ENCODE measurements at regions not wholly inside any gene's neighbourhood (a gene's known extent, or its start where the extent isn't known, plus 50 kb on each side); places are given as distances from the start of the nearest gene placed in this dataset.
"Not testable (repeated sequence)": the region's sequence is repeated elsewhere in the genome, so short reads cannot be mapped to it uniquely, and the experiment has no call there.

DNA sequence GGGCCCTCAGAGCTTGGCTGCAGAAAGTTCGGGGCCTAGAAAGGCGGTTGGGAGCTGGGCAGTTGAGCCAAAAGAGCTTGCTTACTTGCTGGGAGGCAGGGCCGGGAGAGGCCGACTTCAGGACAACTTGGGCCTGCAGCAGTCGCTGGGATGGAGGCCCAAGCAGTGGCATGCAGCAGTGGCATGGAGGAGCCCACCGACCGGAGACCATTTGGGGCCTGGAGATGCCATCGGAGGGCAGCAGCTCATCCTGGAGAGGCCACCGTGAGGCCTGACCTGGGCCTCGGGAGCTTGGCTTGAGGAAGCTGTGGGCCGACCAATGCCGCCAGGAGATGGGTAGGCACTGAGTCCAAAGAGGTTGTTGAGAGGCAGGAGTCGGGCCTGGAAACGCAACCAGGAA is 200.0 kb downstream of the CEP170 start:
- H3K9me2 ChIP-seq (ENCODE audit: insufficient read depth); H3K79me2 ChIP-seq (ENCODE audit: insufficient read depth, low read length); H2AFZ ChIP-seq (ENCODE audit: low read depth, low read length, poor library complexity, severe bottlenecking); ATAC-seq; H3K27me3 ChIP-seq (ENCODE audit: insufficient read depth, low read length); H3K9ac ChIP-seq (ENCODE audit: low read length); H3K36me3 ChIP-seq (ENCODE audit: control insufficient read depth in 1 of 2, insufficient read depth in 2 of 2, low read length in 2 of 2); H3K9me3 ChIP-seq (ENCODE audit: control insufficient read depth in 1 of 2, insufficient read depth in 1 of 2, low read depth in 1 of 2, low read length in 2 of 2); BruUV-seq (replicated peaks); DNase-seq (ENCODE audit: low read depth, low spot score); RAD21 ChIA-PET (ENCODE audit: low non-redundant PET in 1 of 2, low total read pairs in 2 of 2, uncharacterized antibody in 2 of 2, unreplicated experiment in 2 of 2); H4K20me1 ChIP-seq (ENCODE audit: insufficient read depth); POLR2A ChIA-PET; H3K4me2 ChIP-seq (ENCODE audit: low read length); CTCF ChIA-PET; H3K4me1 ChIP-seq (ENCODE audit: control insufficient read depth in 1 of 2, insufficient read depth in 2 of 2, low read length in 2 of 2); H3K4me3 ChIP-seq (replicated peaks in 1 of 2; ENCODE audit: low read depth in 1 of 2, low read length in 2 of 2); H3K27ac ChIP-seq (ENCODE audit: low read depth, low read length): not testable (repeated sequence)
- intact Hi-C loops (cut with micrococcal nuclease): loop anchor here (10.0 kb wide), 1 partner anchor 270 kb away; no protein-coding TSS in a partner anchor

GRCh38 chr1:243054681-243055080 is 200.4 kb downstream of the CEP170 start:
- DNase-seq (ENCODE audit: low read depth, low spot score); BruUV-seq (replicated peaks); H3K27ac ChIP-seq (ENCODE audit: low read depth, low read length); H3K36me3 ChIP-seq (ENCODE audit: control insufficient read depth in 1 of 2, insufficient read depth in 2 of 2, low read length in 2 of 2); H3K9me3 ChIP-seq (ENCODE audit: control insufficient read depth in 1 of 2, insufficient read depth in 1 of 2, low read depth in 1 of 2, low read length in 2 of 2); H3K27me3 ChIP-seq (ENCODE audit: insufficient read depth, low read length); RAD21 ChIA-PET (ENCODE audit: low non-redundant PET in 1 of 2, low total read pairs in 2 of 2, uncharacterized antibody in 2 of 2, unreplicated experiment in 2 of 2); H3K4me2 ChIP-seq (ENCODE audit: low read length); H2AFZ ChIP-seq (ENCODE audit: low read depth, low read length, poor library complexity, severe bottlenecking); H3K4me1 ChIP-seq (ENCODE audit: control insufficient read depth in 1 of 2, insufficient read depth in 2 of 2, low read length in 2 of 2); H3K79me2 ChIP-seq (ENCODE audit: insufficient read depth, low read length); ATAC-seq; H3K9me2 ChIP-seq (ENCODE audit: insufficient read depth); H3K9ac ChIP-seq (ENCODE audit: low read length); POLR2A ChIA-PET; H3K4me3 ChIP-seq (replicated peaks in 1 of 2; ENCODE audit: low read depth in 1 of 2, low read length in 2 of 2); H4K20me1 ChIP-seq (ENCODE audit: insufficient read depth): not testable (repeated sequence)
- CTCF ChIA-PET: interaction anchor here (0.7 kb wide), 1 partner anchor 268 kb away, joined by 3 read pairs; no protein-coding TSS in a partner anchor
- intact Hi-C loops (cut with micrococcal nuclease): loop anchor here (10.0 kb wide), 1 partner anchor 270 kb away; no protein-coding TSS in a partner anchor

DNA sequence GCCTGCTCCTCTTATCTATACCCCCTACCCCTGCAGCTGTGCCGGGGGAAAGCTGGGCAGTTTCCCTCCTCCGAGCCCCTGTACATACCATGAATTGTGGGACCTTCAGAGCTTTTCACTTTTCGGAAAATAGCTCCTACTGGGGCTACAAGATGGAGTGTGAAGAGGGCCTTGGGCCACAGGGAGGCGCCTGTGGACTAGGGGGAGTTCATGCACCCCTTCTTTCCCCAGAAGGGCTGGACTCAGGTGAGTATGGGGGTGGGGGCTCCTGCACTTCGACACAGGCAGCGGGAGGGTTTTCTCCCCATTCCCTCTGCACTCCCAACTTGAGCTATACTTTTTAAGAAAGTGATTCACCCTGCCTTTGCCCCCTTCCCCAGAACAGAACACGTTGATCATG is 202.0 kb downstream of the CEP170 start:
- CTCF ChIA-PET, POLR2A ChIA-PET: not testable (repeated sequence)

GRCh38 chr1:243050613-243051012 is 204.5 kb downstream of the CEP170 start:
- H2AFZ ChIP-seq (ENCODE audit: low read depth, low read length, poor library complexity, severe bottlenecking); RAD21 ChIA-PET (ENCODE audit: low non-redundant PET in 1 of 2, low total read pairs in 2 of 2, uncharacterized antibody in 2 of 2, unreplicated experiment in 2 of 2); CTCF ChIA-PET; H4K20me1 ChIP-seq (ENCODE audit: insufficient read depth); H3K4me2 ChIP-seq (ENCODE audit: low read length); BruUV-seq (replicated peaks); H3K27ac ChIP-seq (ENCODE audit: low read depth, low read length); H3K9me3 ChIP-seq (ENCODE audit: control insufficient read depth in 1 of 2, insufficient read depth in 1 of 2, low read depth in 1 of 2, low read length in 2 of 2); H3K4me1 ChIP-seq (ENCODE audit: control insufficient read depth in 1 of 2, insufficient read depth in 2 of 2, low read length in 2 of 2); H3K36me3 ChIP-seq (ENCODE audit: control insufficient read depth in 1 of 2, insufficient read depth in 2 of 2, low read length in 2 of 2); ATAC-seq; H3K27me3 ChIP-seq (ENCODE audit: insufficient read depth, low read length); POLR2A ChIA-PET; DNase-seq (ENCODE audit: low read depth, low spot score); H3K9me2 ChIP-seq (ENCODE audit: insufficient read depth); H3K4me3 ChIP-seq (replicated peaks in 1 of 2; ENCODE audit: low read depth in 1 of 2, low read length in 2 of 2); H3K9ac ChIP-seq (ENCODE audit: low read length); H3K79me2 ChIP-seq (ENCODE audit: insufficient read depth, low read length): not testable (repeated sequence)
- intact Hi-C loops (cut with micrococcal nuclease): loop anchor here (10.0 kb wide), 1 partner anchor 274 kb away; no protein-coding TSS in a partner anchor

More for the DNA sequence above, 202.0 kb downstream of the CEP170 start:
- H2AFZ ChIP-seq (ENCODE audit: low read depth, low read length, poor library complexity, severe bottlenecking); BruUV-seq (replicated peaks); H4K20me1 ChIP-seq (ENCODE audit: insufficient read depth); H3K27ac ChIP-seq (ENCODE audit: low read depth, low read length); H3K9me3 ChIP-seq (ENCODE audit: control insufficient read depth in 1 of 2, insufficient read depth in 1 of 2, low read depth in 1 of 2, low read length in 2 of 2); H3K79me2 ChIP-seq (ENCODE audit: insufficient read depth, low read length); H3K4me2 ChIP-seq (ENCODE audit: low read length); ATAC-seq; H3K4me3 ChIP-seq (replicated peaks in 1 of 2; ENCODE audit: low read depth in 1 of 2, low read length in 2 of 2); DNase-seq (ENCODE audit: low read depth, low spot score); H3K27me3 ChIP-seq (ENCODE audit: insufficient read depth, low read length); H3K4me1 ChIP-seq (ENCODE audit: control insufficient read depth in 1 of 2, insufficient read depth in 2 of 2, low read length in 2 of 2); H3K9me2 ChIP-seq (ENCODE audit: insufficient read depth); H3K9ac ChIP-seq (ENCODE audit: low read length); RAD21 ChIA-PET (ENCODE audit: low non-redundant PET in 1 of 2, low total read pairs in 2 of 2, uncharacterized antibody in 2 of 2, unreplicated experiment in 2 of 2); H3K36me3 ChIP-seq (ENCODE audit: control insufficient read depth in 1 of 2, insufficient read depth in 2 of 2, low read length in 2 of 2): not testable (repeated sequence)
- intact Hi-C loops (cut with micrococcal nuclease): loop anchor here (10.0 kb wide), 1 partner anchor 272 kb away; no protein-coding TSS in a partner anchor
- TF ChIP-seq, protein P1, sequence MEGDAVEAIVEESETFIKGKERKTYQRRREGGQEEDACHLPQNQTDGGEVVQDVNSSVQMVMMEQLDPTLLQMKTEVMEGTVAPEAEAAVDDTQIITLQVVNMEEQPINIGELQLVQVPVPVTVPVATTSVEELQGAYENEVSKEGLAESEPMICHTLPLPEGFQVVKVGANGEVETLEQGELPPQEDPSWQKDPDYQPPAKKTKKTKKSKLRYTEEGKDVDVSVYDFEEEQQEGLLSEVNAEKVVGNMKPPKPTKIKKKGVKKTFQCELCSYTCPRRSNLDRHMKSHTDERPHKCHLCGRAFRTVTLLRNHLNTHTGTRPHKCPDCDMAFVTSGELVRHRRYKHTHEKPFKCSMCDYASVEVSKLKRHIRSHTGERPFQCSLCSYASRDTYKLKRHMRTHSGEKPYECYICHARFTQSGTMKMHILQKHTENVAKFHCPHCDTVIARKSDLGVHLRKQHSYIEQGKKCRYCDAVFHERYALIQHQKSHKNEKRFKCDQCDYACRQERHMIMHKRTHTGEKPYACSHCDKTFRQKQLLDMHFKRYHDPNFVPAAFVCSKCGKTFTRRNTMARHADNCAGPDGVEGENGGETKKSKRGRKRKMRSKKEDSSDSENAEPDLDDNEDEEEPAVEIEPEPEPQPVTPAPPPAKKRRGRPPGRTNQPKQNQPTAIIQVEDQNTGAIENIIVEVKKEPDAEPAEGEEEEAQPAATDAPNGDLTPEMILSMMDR (IDR thresholded peaks at IDR 0.05 in 2 of 3, conservative IDR thresholded peaks at IDR 0.05 in 1 of 3; ENCODE audit: borderline replicate concordance in 1 of 3, insufficient read depth in 1 of 3, low read depth in 2 of 3, low read length in 2 of 3): peak in 1 of 3 experiments; percentile 5; a peak in 1 of 6 replicates
